Fibroblast of lung (primary cell): ENCODE measurements at regions not wholly inside any gene's neighbourhood (a gene's known extent, or its start where the extent isn't known, plus 50 kb on each side); places are given as distances from the start of the nearest gene placed in this dataset.

Source experiments
- DNase-seq, 2 donors: peaks; one replicate each; pipeline versions ENCODE4 v3.0.0 to v3.0.0-alpha.2; 2010; ENCODE audit warnings: low read depth in 2 of 2
- H2AFZ ChIP-seq: 2 replicates; pipeline ENCODE4 v1.5.1; 2012; ENCODE audit warnings: low read length, control low read depth, inconsistent platforms
- H3K27ac ChIP-seq: 2 replicates; pipeline ENCODE4 v1.5.1; 2011; ENCODE audit warnings: low read length, control low read depth; ENCODE audit not compliant: insufficient read depth
- H3K27me3 ChIP-seq: 2 replicates; pipeline ENCODE4 v1.5.1; 2011; ENCODE audit warnings: mild to moderate bottlenecking, low read length; ENCODE audit not compliant: control insufficient read depth, insufficient read depth
- H3K36me3 ChIP-seq: 2 replicates; pipeline ENCODE4 v1.5.1; 2011; ENCODE audit warnings: low read length; ENCODE audit not compliant: control insufficient read depth, insufficient read depth
- H3K4me1 ChIP-seq: 2 replicates; pipeline ENCODE4 v1.5.1; 2011; ENCODE audit warnings: low read length; ENCODE audit not compliant: control insufficient read depth, insufficient read depth; ENCODE audit errors: extremely low read depth
- H3K4me2 ChIP-seq: 2 replicates; pipeline ENCODE4 v1.5.1; 2011; ENCODE audit warnings: low read length, control low read depth; ENCODE audit not compliant: insufficient read depth; ENCODE audit errors: extremely low read depth
- H3K4me3 ChIP-seq, 4 experiments: fragments of 200-600 bp in 1 of 4; sonication (generic) in 1 of 4; replicated peaks in 1 of 4; 2 replicates each; pipeline ENCODE4 v1.5.1; 2011 to 2016; ENCODE audit warnings: low read length in 4 of 4, low read depth in 3 of 4, mild to moderate bottlenecking in 3 of 4, control low read depth in 2 of 4, inconsistent platforms in 1 of 4, mixed read lengths in 1 of 4; ENCODE audit not compliant: insufficient read depth in 1 of 4; ENCODE audit errors: control extremely low read depth in 1 of 4
- H3K79me2 ChIP-seq: 2 replicates; pipeline ENCODE4 v1.5.1; 2012; ENCODE audit warnings: mild to moderate bottlenecking, low read length, inconsistent platforms; ENCODE audit not compliant: control insufficient read depth, insufficient read depth
- H3K9ac ChIP-seq: 2 replicates; pipeline ENCODE4 v1.5.1; 2011; ENCODE audit warnings: mild to moderate bottlenecking, low read length, control low read depth; ENCODE audit not compliant: insufficient read depth
- H3K9me3 ChIP-seq: 2 replicates; pipeline ENCODE4 v1.5.1; 2012; ENCODE audit warnings: low read depth, low read length; ENCODE audit not compliant: control insufficient read depth, insufficient read depth
- H4K20me1 ChIP-seq: 2 replicates; pipeline ENCODE4 v1.5.1; 2011; ENCODE audit warnings: low read length; ENCODE audit not compliant: control insufficient read depth, insufficient read depth; ENCODE audit errors: extremely low read depth
- CTCF ChIP-seq, 2 donors: IDR thresholded peaks in 1 of 2; conservative IDR thresholded peaks in 1 of 2; 1 replicate in 1 of 2; 2 replicates in 1 of 2; pipeline ENCODE4 v1.5.1; 2011 to 2012; ENCODE audit warnings: low read length in 2 of 2, control low read depth in 1 of 2, inconsistent platforms in 1 of 2, low read depth in 1 of 2, mild to moderate bottlenecking in 1 of 2
- EZH2 ChIP-seq: IDR thresholded peaks from 2 replicates; pipeline ENCODE4 v1.5.1; 2012; ENCODE audit warnings: low read length, control low read depth, mild to moderate bottlenecking; ENCODE audit errors: missing control alignments

GRCh38 chr6:43952746-43953145 is 174.5 kb downstream of the MRPL14 start:
- Histone ChIP-seq H3K9ac (no peak overlapping the region), H2AFZ (no peak overlapping the region), H3K9me3 (no peaks in the 10 kb centered on the region), H3K4me2 (no peak overlapping the region), H3K4me1 (no peaks in the 10 kb centered on the region), H3K27me3 (no peaks in the 10 kb centered on the region), H3K27ac (no peak overlapping the region), H3K4me3 (no peak overlapping the region), H3K79me2 (no peaks in the 10 kb centered on the region), H4K20me1 (no peaks in the 10 kb centered on the region), H3K36me3 (no peaks in the 10 kb centered on the region)
- TF ChIP-seq CTCF (conservative IDR thresholded peaks at IDR 0.05 in 1 of 2, IDR thresholded peaks at IDR 0.05 in 1 of 2; ENCODE audit: low read depth in 1 of 2, low read length in 2 of 2) (no peak), EZH2 (no peak)
- DNase-seq = no peak

- DNase-seq = no peak
- no peak overlapping the region for H3K4me2 ChIP-seq
- H3K4me1 ChIP-seq = no peaks in the 10 kb centered on the region
- no peak overlapping the region for H2AFZ ChIP-seq
- no peak overlapping the region for H3K4me3 ChIP-seq
- no peak overlapping the region for H3K9ac ChIP-seq
- no peaks in the 10 kb centered on the region for H3K9me3 ChIP-seq
- no peaks in the 10 kb centered on the region for H4K20me1 ChIP-seq
- no peaks in the 10 kb centered on the region for H3K36me3 ChIP-seq
- H3K27me3 ChIP-seq = no peaks in the 10 kb centered on the region
- H3K27ac ChIP-seq = no peak overlapping the region
- no peaks in the 10 kb centered on the region for H3K79me2 ChIP-seq
- TF ChIP-seq EZH2 (no peak), CTCF (conservative IDR thresholded peaks at IDR 0.05 in 1 of 2, IDR thresholded peaks at IDR 0.05 in 1 of 2; ENCODE audit: low read depth in 1 of 2, low read length in 2 of 2) (no peak)
Measured at GRCh38 chr6:43951756-43952675, 175.2 kb downstream of the MRPL14 start.

GRCh38 chr6:43951063-43951755 is 176.0 kb downstream of the MRPL14 start:
- no peaks in the 10 kb centered on the region for H3K4me1 ChIP-seq
- no peak overlapping the region for H3K9ac ChIP-seq
- peak in 1 of 2 donors; percentile 61 for DNase-seq
- no peaks in the 10 kb centered on the region for H3K9me3 ChIP-seq
- H3K4me3 ChIP-seq = no peak overlapping the region
- H4K20me1 ChIP-seq = no peaks in the 10 kb centered on the region
- H3K36me3 ChIP-seq = no peaks in the 10 kb centered on the region
- TF ChIP-seq EZH2 (no peak), CTCF (conservative IDR thresholded peaks at IDR 0.05 in 1 of 2, IDR thresholded peaks at IDR 0.05 in 1 of 2; ENCODE audit: low read depth in 1 of 2, low read length in 2 of 2) (peak; percentile 39 to 47)
- H3K79me2 ChIP-seq = no peaks in the 10 kb centered on the region
- no peak overlapping the region for H2AFZ ChIP-seq
- H3K4me2 ChIP-seq = no peak overlapping the region
- H3K27ac ChIP-seq = no peak overlapping the region
- no peaks in the 10 kb centered on the region for H3K27me3 ChIP-seq
